Sigmoid colon (tissue), 4 donors: ENCODE measurements at regions not wholly inside any gene's neighbourhood (a gene's known extent, or its start where the extent isn't known, plus 50 kb on each side); places are given as distances from the start of the nearest gene placed in this dataset.

Experiments
- POLR2AphosphoS5 ChIP-seq, 4 donors: sonication (generic); formaldehyde crosslinking; IDR thresholded peaks; one replicate each; pipeline ENCODE4 v1.6.1; 2017; ENCODE audit warnings: antibody characterized with exemption in 4 of 4
- TF ChIP-seq, protein P1 (sequence below), 4 experiments: fragments of 450-650 bp in 3 of 4; fragments of 200-600 bp in 1 of 4; IDR thresholded peaks; one replicate each; pipeline ENCODE4 v1.5.1; 2016 to 2019; ENCODE audit warnings: antibody characterized with exemption in 4 of 4, mild to moderate bottlenecking in 3 of 4, moderate library complexity in 2 of 4

DNA sequence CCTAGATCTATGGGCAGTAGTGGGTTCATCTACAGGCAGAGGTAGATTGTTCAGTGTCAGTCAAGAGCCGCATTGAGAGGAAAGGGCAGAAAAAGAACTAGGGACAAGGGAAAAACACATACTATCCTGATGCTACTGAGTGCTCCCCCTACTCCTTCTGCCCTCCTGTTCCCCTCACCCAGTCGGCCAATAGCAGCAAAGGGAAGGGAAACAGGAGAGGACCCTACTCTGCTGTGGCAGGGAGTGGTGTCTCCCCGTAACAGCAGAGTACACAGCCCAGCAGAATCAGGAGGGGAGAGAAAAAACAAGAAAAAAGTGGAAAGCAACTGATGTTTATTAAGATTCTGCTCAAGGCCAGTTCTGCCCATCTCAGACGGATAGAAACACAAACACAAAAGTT, 136.1 kb upstream of the CCDC150 start:
- TF ChIP-seq, protein P1, sequence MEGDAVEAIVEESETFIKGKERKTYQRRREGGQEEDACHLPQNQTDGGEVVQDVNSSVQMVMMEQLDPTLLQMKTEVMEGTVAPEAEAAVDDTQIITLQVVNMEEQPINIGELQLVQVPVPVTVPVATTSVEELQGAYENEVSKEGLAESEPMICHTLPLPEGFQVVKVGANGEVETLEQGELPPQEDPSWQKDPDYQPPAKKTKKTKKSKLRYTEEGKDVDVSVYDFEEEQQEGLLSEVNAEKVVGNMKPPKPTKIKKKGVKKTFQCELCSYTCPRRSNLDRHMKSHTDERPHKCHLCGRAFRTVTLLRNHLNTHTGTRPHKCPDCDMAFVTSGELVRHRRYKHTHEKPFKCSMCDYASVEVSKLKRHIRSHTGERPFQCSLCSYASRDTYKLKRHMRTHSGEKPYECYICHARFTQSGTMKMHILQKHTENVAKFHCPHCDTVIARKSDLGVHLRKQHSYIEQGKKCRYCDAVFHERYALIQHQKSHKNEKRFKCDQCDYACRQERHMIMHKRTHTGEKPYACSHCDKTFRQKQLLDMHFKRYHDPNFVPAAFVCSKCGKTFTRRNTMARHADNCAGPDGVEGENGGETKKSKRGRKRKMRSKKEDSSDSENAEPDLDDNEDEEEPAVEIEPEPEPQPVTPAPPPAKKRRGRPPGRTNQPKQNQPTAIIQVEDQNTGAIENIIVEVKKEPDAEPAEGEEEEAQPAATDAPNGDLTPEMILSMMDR (IDR thresholded peaks at IDR 0.05), result no peak
- no peak for TF ChIP-seq POLR2AphosphoS5 (IDR thresholded peaks at IDR 0.05)
